HTR-8/SVneo (cell line): ENCODE measurements at regions not wholly inside any gene's neighbourhood (a gene's known extent, or its start where the extent isn't known, plus 50 kb on each side); places are given as distances from the start of the nearest gene placed in this dataset.

ENCODE experiments used
- DNase-seq: peaks from one replicate; pipeline ENCODE4 v3.0.0; 2011; ENCODE audit warnings: low spot score, mixed read lengths; ENCODE audit not compliant: insufficient read length
- FAIRE-seq: peaks from 2 replicates; lab custom pipeline; 2011; peaks lifted over from hg19 to GRCh38; lab: Jason Lieb, UNC

DNA sequence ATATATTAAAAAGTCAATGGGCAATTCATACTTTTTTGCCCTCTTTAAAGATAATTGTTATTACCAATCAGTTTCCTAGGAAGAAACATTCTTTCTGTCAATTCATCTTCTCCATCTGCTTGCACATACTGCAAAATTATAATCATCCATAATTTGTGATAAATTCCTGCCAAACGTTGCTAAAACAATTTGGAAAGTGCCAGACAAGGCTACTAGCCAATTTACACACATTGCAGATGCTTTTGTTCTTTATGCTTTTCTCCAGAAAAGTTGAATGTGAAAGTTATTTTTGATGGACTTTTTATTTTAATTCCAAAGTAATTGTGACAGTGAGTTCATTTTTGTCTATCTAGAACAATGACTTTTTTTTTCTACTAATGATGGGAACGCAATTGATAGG, 992.8 kb upstream of the ADGRL2 start:
- FAIRE-seq, result no peak
- no peak for DNase-seq

DNA sequence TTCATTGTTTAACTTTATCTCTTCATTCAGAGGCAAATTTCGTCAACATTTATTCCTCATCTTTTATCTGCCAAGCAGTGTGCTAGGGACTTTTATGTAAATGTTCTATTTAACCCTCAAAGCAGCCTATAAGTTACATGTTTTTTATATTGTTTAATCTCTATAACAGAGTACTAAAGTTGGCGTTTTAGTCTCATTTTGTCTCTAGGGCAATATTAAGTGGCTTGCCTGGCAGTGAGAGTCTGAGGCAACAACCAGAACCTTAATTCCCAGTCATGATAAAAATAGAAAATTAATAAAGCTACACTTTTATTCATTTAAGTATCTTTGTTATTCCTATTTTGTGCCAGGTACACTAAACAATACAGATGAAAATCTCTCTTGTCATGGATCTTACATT, 994.3 kb upstream of the ADGRL2 start:
- FAIRE-seq (no peak), DNase-seq (no peak)

- FAIRE-seq (no peak), DNase-seq (no peak)
These were observed 999.0 kb upstream of the ADGRL2 start for GRCh38 chr1:80801695-80802094.

DNA sequence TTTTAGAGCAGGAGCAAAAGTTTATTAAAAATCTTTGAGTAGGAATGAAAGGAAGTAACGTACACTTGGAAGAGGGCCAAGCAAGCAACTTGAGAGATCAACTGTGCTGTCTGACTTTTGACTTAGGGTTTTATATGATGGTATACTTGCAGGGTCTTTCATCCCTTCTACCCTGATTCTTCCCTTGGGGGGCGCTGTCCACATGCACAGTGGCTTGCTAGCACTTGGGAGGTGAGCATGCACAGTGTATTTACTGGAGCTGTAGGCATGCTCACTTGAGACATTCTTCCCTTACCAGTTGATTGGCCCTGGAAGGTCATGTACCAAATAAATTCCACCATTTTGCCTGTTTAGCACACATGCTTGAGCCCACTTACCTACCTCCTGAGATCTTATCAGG, 1001.3 kb upstream of the ADGRL2 start:
- DNase-seq (no peak), FAIRE-seq (no peak)

DNA sequence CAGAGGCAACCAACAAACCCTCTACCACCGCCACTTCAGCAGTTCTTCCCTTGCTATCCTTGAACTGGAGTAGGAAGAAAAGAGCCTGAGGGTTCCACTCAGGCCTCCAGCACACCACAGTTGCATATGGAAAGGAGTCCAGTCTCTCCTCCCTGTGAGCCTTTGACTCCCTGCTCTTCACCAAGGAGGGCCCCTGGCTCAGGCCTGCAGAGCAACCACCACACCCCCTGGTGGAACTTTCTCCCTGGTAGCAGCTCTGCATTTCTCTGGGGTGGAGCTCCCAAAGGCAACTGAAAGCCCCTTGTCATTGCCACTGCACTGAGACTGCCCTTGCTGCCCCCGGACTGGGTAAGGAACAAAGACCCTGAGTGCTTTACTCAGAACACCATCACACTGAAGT, 1021.5 kb upstream of the ADGRL2 start:
- FAIRE-seq (no peak), DNase-seq (no peak)

DNA sequence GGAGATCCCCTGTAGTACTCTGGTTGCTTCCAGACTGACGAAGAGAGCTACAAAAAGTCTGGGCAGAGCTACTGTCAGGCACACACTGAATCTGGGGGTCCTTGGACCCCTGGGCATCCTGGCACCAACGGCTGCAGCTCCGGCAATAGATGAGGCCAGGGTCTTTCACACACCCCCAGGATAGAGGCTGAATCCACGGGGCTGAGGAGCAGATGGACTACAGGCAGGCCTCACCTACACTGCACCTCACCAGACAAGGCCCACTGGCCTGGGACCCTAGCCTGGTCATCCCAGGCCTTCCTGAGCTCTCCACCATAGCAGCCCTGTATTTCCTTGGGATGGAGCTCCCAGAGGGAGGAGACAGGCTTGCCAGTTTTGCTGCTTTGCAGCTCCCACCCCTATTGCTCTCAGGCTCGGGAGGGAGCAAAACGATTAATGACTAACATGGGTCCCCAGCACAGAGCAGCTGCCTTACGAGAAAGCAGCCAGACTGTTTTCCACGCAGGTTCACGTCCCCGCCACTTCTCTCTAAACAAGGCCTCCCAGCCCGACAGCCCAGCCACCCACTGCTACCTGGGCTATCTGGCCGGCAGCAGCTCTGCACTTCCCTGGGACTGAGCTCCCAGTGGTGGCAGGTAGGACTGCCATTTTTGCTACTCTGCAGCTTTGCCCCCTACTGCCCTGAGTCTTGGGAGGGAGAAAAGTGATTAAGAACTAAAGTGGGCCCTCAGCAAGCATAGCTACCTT, 1022.5 kb upstream of the ADGRL2 start:
- no peak for FAIRE-seq

DNA sequence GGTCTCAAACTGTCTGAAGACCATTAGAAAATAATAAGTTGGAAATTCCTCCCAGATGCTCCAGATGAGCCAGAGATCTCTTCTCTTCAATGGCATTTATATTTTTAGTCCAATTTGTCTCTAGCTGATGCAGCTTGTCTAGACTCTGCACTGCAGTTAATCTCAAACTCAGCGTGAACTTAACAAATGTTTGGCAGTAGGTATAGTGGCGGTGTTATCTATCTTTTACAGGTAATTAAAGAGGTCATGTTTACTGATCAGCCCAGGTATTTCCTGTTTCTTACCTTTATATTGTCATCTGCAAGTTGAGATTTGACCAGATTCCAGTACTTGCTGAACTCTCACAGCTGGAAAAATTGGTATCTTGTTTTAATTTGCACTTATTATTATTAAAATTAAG, 1024.5 kb upstream of the ADGRL2 start:
- no peak for DNase-seq
- no peak for FAIRE-seq

More for the DNA sequence above, 1022.5 kb upstream of the ADGRL2 start:
- no peak for DNase-seq

DNA sequence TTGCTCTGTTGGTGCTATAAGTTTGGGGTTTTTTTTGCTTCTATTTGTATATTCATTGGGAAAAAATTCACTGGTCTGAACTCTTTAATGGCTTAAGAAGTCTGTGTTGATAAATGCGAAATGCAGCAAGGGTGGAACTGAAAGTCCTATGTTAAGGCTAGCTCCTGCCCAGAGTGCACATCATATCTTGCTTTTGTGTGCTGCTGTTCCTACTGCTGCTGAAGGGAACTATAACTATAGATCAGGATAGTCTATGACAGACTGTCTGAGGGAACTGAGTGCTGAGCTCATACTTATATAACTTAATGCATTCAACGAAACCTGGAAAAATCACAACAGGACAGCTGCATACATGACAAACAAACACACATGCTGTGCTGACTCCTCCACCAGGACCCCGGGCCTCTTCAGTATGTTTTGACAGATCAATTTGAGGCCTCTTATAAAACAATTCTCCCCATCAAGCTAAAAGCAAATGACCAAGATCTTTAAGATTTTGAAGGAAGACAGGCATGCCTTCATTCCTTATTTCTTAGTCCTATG, 1031.5 kb upstream of the ADGRL2 start:
- no peak for FAIRE-seq
- no peak for DNase-seq

DNA sequence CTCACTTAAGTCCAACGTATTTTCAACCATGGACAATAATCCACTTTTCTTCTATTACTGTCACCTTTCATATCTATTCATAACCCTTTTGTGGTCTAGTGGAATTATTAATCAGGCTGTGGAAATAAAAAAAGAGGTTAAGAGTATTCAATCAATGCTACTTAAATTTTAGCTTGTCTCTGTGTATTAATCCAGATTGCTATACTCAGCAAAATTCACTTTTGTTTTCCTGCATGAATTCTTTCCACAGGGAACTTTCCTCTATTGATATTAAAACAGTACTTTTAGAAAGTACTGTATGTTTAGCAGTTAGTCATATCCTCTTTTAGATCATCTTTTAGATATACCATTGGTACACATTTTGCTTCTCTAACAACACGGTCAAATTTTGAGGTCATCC, 1033.0 kb upstream of the ADGRL2 start:
- DNase-seq (no peak), FAIRE-seq (no peak)

GRCh38 chr1:80759354-80759753, 1041.4 kb upstream of the ADGRL2 start:
- FAIRE-seq (no peak), DNase-seq (no peak)

DNA sequence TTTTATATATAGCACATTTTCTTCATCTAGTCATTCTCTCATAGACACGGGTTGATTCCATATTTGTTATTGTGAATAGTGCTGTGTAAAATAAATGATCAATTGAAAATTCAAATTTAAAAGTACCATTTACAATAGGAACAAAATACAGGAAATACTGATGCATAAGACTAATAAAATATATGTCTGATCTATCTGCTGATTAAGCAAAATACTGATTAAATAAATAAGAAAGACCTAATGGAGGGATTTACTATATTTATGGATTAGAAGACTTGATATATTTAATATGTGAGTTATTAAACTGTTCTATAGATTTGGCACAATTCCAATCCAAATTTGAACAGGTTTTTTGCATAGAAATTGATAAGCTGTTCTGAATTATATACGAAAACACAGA, 1044.8 kb upstream of the ADGRL2 start:
- FAIRE-seq, result no peak
- no peak for DNase-seq

DNA sequence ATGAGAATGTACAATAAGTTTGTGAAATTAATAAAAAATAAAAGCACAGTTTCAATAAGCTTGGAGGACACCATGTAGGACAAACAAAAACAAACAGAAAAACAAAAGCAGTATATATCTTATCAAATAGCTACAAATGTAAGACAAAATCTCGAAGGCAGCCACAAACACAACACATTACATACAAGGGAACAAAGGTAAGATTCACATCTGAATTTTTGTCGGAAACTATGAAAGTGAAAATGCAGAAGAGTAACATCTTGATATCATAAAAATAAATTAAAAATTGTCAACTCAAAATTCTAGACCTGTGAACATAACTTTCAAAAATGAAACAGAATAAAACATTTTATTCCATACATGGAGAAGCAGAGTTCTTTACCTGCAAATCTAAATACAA, 1049.5 kb upstream of the ADGRL2 start:
- no peak for FAIRE-seq
- DNase-seq, result no peak

- DNase-seq (no peak), FAIRE-seq (no peak)
These were observed 1069.4 kb upstream of the ADGRL2 start for GRCh38 chr1:80731241-80731894.

- FAIRE-seq, result no peak
- no peak for DNase-seq
These were observed 1078.1 kb upstream of the ADGRL2 start for GRCh38 chr1:80722611-80723010.

DNA sequence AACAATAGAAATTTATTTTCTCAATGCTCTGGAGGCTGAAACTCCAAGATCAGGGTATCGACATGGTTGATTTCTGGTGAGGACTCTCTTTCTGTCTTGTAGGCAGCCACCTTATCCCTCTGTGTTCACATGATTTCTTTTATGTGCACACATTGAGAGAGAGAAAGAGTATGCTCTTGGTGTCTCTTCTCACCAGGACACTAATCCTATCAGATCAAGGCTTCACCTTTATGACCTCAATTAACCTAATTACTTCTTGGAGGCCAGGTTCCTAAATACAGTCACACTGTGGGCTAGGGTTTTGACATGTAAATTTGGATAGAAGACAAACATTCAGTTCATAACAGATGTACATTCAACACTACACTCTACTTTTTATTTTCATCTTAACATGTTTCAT, 1094.2 kb upstream of the ADGRL2 start:
- DNase-seq (no peak), FAIRE-seq (no peak)

GRCh38 chr1:80678438-80678837, 1122.3 kb upstream of the ADGRL2 start:
- DNase-seq, result no peak
- no peak for FAIRE-seq

GRCh38 chr1:80675454-80675853, 1125.3 kb upstream of the ADGRL2 start:
- FAIRE-seq (no peak), DNase-seq (no peak)

- DNase-seq (no peak), FAIRE-seq (no peak)
These were observed 1126.7 kb upstream of the ADGRL2 start for GRCh38 chr1:80673935-80674597.

DNA sequence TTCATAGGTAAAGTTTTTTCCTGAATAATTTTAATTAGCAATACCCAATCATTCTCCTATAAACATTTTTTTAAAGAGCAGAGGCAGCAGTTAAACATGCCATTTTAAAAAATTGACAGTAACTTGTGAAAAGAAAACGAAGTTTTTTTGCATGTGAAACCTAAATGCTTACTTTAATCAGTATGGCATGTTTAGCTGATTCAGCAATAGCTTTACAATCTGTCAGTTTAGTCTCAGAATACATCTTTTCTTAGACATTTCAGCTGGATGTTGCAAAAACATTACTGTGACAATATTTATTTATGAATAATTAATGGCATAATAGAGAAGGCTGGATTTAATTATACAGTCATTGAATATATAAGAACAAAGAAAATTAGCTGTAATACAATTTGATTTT, 1132.4 kb upstream of the ADGRL2 start:
- DNase-seq (no peak), FAIRE-seq (no peak)

GRCh38 chr1:80666073-80666472, 1134.7 kb upstream of the ADGRL2 start:
- DNase-seq, result no peak
- no peak for FAIRE-seq

DNA sequence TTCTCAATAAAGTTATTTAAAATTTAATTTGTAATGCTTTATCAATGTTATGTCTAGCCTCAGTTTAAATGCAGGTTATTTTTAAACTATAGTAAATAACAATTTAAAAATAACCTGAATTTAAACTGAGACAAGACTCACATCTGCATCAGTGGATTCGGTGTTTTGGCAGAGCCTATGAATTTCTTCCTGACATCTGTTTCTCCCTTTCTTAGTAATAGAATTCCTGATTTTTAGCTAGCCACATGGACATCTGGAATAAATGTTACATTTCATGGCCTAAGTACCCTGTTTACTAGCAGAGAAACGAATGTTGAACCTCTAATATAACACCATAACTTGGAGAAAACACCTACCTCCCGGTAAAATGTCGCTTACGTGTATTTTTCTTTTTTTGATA, 1141.6 kb upstream of the ADGRL2 start:
- FAIRE-seq (no peak), DNase-seq (no peak)
